SIG-M5 treated with dmso at 0.1 percent for 504 hours (cell line): ENCODE measurements at regions not wholly inside any gene's neighbourhood (a gene's known extent, or its start where the extent isn't known, plus 50 kb on each side); places are given as distances from the start of the nearest gene placed in this dataset.
"Not testable (repeated sequence)": the region's sequence is repeated elsewhere in the genome, so short reads cannot be mapped to it uniquely, and the experiment has no call there.

Experiments used
- DNase-seq: peaks from one replicate; lab custom pipeline; 2025; ENCODE audit not compliant: unreplicated experiment; lab: John Stamatoyannopoulos, UW

DNA sequence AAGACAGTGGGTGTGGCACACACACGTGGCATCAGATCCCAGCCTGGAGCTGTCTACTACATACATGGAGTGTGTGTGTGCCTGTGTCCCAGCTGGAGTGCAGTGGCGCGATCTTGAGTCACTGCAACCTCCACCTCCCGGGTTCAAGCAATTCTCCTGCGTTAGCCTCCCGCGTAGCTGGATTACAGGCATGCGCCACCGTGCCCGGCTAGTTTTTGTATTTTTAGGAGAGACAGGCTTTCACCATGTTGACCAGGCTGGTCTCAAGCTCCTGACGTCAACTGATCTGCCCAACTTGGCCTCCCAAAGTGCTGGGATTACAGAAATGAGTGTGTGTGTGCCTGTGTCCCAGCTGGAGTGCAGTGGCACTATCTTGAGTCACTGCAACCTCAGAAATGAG, 108.8 kb downstream of the IL12A start:
- DNase-seq, result no peak

DNA sequence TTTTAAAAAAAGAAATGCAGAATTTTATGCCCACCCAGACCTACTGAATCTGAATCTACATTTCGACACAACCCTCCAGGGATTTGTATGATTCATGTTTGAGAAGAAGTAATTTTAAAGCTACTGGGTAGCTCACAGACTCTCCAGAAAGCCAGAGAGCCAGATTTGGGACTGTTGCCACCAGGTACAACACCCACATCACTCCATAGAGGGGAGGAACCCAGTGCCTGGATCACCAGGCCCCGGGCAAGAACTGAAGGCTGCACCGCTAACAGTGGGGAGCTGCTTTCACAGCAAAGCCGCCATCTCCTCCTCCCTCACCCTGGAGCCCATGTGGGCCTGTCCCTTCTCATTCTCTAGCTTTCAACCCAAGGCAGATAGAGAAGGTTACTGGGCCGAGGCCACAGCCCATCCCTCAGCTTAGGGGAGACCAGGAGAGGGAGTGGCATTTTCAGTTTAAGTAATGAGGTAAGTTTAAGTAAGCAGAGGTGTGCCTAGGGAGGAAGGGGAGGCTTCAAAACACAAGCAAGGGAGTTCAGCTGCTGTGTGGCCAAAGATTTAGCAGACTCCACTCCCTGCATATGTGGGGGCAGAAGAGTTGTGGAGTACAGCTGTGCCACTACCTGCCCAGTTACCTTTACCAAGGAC, 109.8 kb downstream of the IL12A start:
- DNase-seq, result no peak

DNA sequence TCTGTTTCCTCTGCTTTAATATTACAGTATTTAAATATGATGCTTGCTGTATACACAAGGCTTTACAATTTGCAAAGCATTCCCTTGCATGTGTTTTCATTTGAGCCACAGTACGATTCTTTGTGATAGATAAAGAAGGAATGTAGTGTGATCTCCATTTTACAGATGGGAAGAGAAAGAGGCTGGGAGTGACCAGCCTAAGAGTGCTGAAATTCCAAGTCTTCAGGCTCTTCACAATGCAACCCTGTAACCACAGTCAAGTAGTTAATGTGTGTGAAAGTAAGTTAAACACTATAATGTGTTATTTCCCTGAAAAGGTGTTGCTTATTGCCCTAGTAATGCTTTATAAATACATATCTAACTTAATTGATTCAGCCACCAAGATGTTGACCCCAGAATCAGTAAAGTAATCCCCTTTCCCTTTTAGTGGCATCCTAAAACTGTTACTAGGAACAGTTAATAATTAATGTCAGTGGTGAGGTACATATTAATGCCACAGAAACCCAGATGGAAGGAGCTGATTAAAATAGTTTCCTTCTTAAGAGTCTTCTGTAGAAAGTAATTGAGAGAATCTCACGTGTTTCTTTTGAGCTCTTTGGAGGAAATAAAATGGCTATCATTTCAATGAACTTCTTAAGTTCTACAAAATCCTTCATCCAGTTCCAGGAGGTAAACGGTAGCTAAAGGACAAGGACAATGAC, 110.4 kb downstream of the IL12A start:
- no peak for DNase-seq

DNA sequence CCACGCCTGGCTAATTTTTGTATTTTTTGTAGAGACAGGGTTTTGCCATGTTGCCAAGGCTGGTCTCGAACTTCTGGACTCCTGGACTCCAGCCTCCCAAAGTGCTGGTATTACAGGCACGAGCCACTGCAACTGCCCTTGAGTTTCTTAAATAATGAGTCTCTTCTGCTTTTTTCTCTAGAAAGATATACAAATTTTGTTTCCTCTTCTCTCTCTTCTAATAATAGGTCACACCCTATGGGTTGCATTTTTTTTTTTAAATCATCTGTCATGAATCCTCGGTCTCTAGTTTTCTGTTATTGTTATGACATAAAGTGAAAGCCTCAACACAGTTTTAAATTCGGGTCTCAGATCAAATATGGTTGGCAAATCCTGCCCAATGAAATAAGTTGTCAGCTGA, 111.2 kb downstream of the IL12A start:
- peak; percentile 34 for DNase-seq

DNA sequence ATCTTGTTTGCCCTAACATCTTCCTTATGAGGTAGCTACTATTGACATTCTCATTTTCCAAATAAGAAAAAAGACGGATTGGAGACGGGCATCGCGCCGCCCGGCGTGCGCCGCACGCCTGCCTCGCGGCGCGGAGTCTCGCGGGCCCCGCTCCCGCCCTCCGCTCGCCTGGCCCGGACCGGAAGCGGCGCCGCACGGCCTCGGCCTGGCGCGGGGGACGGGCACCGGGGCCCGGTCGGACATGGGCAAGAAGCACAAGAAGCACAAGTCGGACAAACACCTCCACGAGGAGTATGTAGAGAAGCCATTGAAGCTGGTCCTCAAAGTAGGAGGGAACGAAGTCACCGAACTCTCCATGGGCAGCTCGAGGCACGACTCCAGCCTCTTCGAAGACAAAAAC, 112.0 kb downstream of the IL12A start:
- DNase-seq, result no peak

DNA sequence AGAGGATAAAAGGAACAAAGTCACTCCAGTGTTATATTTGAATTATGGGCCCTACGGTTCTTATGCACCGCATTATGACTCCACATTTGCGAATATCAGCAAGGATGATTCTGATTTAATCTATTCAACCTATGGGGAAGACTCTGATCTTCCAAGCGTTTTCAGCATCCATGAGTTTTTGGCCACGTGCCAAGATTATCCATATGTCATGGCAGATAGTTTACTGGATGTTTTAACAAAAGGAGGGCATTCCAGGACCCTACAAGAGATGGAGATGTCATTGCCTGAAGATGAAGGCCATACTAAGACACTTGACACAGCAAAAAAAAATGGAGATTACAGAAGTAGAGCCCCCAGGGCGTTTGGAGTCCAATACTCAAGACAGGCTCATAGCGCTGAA, 113.4 kb downstream of the IL12A start:
- DNase-seq, result not testable (repeated sequence)

DNA sequence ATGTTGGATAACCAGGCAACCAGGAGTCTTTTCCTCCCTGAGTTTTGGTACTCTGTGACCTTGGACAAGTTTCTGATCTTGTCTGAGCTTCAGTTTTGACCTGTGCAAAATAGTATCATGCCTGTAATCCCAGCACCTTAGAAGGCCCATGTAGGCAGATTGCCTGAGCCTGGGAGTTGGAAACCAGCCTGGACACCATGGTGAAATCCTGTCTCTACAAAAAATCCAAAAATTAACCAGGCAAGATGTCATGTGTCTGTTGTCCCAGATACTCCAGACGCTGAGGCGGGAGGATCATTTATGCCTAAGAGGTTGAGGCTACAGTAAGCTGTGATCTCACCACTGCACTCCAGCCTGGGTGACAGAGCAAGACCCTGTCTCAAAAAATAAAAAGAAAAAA, 114.8 kb downstream of the IL12A start:
- DNase-seq, result no peak

DNA sequence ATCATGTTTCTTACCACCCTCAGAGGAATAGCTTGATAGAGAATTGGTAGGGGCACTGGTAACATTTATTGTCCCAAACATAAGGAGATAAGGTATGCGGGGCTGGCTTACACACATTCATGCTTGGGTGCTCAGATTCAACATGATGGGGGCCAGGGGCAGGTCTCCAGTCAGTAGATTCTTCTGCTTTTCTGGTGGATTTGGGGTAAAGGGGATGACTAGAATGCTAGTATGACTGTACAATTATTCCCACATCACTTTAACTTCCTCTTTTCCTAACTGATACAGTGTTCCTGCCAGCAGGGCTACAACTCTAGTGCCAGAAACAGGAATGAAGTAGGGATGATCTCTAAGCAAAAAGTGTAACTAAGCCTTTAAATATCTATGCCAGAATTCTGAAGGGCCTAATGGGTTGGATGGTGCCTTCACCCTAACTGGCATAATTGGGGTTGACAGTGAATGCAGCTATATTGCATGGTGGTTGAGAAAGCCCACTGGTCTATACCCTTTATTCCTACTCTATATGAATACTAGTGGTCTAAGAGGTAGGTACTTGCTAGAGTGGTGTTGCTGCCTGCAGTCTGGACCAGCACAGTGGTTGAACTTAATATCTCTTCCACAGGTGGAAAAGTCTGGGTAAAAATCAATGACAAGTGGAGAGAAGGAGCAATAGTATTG, 117.4 kb downstream of the IL12A start:
- peak; percentile 75 for DNase-seq

DNA sequence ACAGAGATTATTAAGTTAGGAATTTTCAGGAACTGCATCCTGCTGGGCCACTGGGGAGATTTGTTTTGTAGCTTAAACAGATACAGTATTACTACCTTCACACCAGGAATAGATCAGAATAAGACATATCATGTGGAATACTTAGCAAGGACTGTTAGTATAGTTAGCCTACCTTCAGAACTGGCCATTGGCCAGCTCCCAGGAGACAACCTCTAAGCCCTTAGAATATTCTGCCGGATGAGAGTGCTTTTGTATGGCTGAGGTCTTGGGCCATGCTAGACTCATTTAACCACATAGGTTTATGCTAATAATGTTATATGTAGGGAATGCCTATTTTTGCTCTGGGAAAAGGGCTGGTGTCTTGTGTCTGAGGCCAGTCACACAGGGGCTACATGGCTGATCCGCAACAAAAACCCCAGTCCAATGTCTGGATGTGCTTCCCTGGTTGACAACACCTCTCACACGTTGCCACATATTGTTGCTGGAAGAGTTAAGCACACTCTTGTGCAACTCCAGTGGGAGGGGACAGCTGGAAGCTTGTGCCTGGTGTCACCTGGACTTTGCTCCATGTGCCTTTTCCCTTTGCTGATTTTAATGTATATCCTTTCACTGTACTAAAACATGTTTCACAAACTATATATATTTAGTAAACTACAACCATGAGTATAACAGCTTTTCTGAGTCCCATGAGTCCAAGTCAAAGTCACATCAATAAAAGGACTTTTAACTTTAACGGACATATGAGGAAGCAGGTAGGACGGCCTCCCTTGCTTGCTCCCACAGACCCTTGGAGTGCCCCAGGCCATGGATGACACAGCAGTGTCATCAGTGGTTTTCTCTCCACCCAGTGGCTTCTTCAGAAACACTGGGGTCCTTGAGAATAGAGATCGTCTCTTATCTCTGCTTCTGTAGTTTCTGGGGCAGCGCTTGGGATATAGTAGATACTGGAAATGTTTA, 118.0 kb upstream of the C3orf80 start:
- DNase-seq, result no peak

DNA sequence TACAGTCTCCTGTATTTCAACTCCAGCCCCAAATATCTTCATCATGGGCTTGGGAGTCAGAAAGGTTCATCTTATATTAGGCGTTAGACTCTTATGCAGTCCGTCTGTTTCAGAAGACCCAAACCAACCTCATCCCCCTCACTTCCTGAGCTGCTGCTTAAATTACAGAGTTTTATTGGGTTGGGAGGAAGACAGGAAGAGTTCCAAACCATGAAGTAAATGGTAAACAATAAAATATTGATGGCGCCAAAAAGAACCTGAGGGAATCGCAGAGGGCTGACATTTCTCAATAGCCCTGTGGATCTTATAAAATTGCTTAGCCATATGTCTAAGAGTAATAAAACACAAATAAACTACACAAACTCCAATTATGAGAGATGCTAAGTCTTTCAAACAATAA, 116.9 kb upstream of the C3orf80 start:
- no peak for DNase-seq

DNA sequence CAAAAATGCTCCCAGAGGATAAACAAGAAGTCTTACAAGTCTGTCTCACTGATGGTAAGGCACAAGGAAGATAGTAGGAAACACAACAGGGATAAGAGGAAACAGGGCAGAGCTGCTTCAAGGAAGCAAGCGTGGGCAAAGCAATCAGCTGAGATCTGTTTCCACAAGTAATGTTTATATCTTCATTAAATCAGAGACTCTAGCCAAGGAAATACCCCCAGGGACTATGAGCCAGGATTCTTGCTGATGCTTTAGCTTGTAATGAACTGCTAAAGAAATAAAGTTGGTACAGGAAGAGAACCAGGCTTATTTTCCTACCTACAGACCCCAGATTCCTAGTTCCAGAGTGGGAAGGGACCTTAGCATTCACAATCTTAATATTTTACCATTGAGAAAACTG, 112.7 kb upstream of the C3orf80 start:
- no peak for DNase-seq

DNA sequence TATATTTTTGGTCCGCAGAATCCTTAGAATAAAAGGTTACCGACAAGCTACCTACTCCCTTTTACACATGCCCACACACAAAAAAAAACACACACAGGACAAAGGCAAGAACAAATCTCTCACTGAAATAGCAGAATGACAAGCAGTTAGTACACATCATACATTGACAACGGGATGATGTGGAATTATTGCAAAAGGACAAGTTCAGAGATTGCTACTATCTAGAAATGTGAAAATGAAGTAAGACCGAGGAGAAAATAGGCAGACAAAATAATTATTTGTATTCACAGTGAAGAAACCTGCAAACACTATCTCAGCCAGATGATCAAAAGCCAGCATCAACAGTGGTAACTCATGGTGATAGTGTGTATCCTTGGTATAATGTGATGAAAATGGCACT, 112.2 kb upstream of the C3orf80 start:
- no peak for DNase-seq

DNA sequence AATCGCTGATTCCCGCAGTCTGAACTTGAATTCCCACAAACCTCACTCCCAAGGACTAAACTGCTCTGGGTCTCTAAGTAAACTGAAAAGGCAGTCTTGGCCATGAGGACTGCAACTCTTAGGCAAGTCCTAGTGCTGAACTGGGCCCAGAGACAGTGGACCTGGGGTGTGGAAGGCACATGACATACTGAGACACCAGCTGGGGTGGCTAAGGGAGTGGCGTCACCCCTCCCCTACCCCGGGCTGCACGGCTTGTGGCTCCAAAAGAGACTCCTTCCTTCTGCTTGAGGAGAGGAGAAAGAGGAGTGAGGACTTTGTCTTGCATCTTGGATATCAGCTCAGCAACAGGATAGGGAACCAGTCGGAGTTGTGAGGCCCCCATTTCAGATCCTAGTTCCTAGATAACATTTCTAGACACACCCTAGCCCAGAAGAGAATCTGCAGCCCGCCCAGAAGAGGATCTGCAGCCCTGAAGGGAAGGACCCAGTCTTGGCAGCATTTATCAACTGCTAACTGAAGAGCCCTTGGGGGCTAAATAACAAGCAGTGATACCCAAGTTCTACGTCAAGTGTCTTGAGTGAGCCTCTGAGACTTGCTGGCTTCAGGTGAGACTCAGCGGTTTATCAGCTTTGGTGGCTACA, 110.7 kb upstream of the C3orf80 start:
- DNase-seq, result no peak

DNA sequence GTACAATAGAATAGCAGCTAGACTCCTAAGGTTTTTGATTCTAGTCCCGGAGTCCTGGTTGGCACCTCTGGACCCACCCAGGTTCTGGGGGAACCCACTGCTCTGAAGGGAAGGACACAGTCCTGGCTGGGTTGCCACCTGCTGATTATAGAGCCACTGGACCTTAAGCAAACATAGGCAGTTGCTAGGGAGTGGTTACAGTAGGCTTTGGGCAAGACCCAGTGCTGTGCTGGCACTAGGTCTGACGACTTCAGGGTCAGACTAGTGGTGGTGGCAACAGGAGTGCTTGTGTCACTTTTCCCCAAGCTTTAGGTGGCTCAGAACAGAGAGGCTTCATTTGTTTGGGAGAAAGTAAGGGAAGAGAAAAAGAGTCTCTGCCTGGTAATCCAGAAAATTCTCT, 109.8 kb upstream of the C3orf80 start:
- no peak for DNase-seq

DNA sequence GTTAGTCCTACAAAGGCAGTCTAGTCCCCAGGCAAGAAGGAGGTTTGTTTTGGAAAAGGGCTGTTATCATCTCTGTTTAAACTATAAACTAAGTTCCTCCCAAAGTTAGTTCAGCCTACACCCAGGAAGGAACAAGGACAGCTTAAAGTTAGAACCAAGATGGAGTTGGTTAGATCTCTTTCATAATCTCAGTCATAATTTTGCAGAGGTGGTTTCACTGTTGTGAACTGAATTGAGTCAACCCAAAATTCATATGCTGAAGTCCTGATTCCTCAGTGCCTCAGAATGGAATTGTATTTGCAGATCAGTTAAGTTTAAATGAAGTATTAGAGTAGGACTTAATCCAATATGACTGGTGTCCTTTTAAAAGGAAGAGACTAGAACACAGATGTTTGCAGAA, 101.0 kb upstream of the C3orf80 start:
- DNase-seq, result no peak

DNA sequence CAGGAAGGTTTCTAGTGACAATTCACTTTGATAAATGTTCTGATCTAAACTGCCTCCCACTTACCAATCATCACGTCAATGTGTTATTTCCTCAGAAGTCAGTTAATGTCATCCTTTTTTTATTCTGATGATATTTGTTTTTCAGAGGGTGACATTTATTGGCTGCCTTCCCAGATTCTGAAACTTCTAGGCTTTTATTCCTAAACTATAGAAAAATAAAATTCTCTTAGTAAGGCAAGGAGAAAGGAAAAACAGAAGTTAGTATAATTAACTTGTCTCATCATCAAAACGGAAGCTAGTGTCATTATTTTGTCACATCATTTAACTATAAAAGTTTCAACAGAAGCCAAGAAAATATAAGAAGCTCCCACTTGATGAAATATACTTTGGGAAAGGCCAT, 100.0 kb upstream of the C3orf80 start:
- no peak for DNase-seq

DNA sequence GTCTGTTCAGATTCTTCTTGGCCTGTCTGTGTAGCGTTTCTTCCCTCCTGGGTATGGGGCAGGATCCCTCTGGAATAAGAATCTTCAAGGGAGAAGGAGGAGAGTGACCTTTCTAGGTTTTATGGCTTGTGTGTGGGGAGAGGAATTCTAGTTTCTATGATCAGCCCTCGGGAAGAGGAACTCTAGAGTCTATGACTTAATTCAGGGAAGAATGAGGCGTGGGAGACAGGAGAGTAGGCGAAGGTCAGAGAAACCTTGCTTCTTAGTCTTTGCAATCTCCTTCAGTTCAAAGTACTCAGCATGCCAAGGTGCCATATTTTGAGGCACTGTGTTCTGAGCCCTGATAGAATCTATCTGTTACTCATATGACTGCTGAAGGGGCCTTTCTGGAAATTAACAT, 99.2 kb upstream of the C3orf80 start:
- DNase-seq, result no peak

DNA sequence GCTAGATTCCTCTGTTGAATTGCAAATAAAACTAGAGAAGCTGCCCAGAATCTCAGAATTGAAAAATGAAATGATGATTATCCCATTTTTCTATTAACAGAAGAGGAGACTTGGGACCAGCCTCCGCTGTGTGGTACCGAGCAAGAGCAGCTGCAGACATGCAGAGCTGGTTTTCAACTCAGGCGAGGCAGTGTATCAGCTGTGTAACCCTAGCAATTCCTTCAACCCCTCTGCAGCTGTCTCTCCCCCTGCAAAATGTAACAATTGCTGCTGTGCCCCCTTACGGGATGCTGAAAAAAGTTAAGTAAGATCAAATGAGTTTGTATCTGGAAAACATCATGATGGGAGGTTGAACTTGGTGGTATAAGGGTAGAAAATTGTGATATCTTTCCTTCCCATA, 98.5 kb upstream of the C3orf80 start:
- DNase-seq, result no peak

DNA sequence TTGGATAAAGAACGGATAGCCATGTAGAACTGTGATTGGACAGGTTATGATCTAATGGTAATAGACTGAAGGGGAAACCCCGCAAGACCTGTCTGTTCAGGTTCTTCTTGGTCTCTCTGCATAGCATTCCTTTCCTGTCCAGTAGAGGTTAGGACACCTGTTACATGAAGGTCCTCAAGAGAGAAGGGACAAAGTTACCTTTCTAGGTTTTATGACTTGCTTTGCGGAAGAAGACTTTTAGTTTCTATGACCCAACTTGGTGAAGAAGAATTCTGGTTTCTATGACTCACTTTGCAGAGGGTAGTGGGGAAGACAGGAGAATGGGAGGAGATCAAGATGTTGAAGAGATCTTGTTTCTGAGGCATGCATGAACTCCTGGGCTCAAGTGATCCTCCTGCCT, 97.9 kb upstream of the C3orf80 start:
- no peak for DNase-seq

DNA sequence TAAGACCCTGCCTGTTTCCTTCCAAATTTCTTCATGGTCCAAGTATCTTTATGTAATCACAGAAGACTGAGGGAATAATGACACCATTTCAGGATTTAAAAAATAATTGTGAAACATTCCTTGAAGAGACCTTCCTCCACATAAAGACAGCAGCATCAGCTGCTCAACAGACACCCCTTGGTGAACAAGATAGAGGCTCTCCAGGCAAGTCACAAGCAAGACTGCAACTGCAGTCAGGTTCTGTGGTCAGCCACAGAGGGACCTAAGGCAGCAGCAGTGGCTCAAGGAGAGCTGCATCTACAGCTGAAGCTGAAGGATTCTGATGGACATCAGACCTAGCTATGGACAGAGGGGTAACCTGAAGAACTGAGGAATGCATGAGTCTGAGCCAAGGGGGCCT, 97.2 kb upstream of the C3orf80 start:
- DNase-seq, result no peak
